Endodermal cell (in vitro differentiated cells): ENCODE measurements at regions not wholly inside any gene's neighbourhood (a gene's known extent, or its start where the extent isn't known, plus 50 kb on each side); places are given as distances from the start of the nearest gene placed in this dataset.

Source experiments
- DNase-seq: peaks from one replicate; pipeline ENCODE4 v3.0.0-alpha.2; 2017
- H3K27ac ChIP-seq: 2 replicates; pipeline ENCODE4 v1.5.1; 2013; ENCODE audit warnings: mild to moderate bottlenecking, low read depth, low read length, moderate library complexity
- H3K27me3 ChIP-seq: 2 replicates; pipeline ENCODE4 v1.6.1; 2013; ENCODE audit warnings: mild to moderate bottlenecking, low read length, moderate library complexity; ENCODE audit not compliant: insufficient read depth, control insufficient read depth, poor library complexity, severe bottlenecking
- H3K36me3 ChIP-seq: 2 replicates; pipeline ENCODE4 v1.7.0; 2013; ENCODE audit warnings: mild to moderate bottlenecking, low read length, moderate library complexity; ENCODE audit not compliant: control insufficient read depth, insufficient read depth
- H3K4me1 ChIP-seq: one replicate; pipeline ENCODE4 v1.7.0; 2013; ENCODE audit warnings: low read length; ENCODE audit not compliant: control insufficient read depth, insufficient read depth
- H3K4me3 ChIP-seq: 2 replicates; pipeline ENCODE4 v1.5.1; 2013; ENCODE audit warnings: mild to moderate bottlenecking, low read length, moderate library complexity
- H3K9ac ChIP-seq: 2 replicates; pipeline ENCODE4 v1.6.1; 2013; ENCODE audit warnings: mild to moderate bottlenecking, low read length, moderate library complexity; ENCODE audit not compliant: poor library complexity, severe bottlenecking; ENCODE audit errors: extremely low read depth
- H3K9me3 ChIP-seq: 2 replicates; pipeline ENCODE4 v1.6.1; 2013; ENCODE audit warnings: mild to moderate bottlenecking, low read length, moderate library complexity; ENCODE audit not compliant: control insufficient read depth
- H3K27ac Mint-ChIP-seq: 2 replicates; pipeline ENCODE4 v1.8.0; 2020; ENCODE audit warnings: mixed read lengths
- H3K27me3 Mint-ChIP-seq: 2 replicates; pipeline ENCODE4 v1.8.0; 2021; ENCODE audit warnings: mild to moderate bottlenecking, mixed read lengths; ENCODE audit not compliant: insufficient read depth
- H3K36me3 Mint-ChIP-seq: 2 replicates; pipeline ENCODE4 v1.8.0; 2020; ENCODE audit warnings: low read depth, mixed read lengths
- H3K4me1 Mint-ChIP-seq: 2 replicates; pipeline ENCODE4 v1.8.0; 2020; ENCODE audit warnings: mixed read lengths
- H3K4me3 Mint-ChIP-seq: 2 replicates; pipeline ENCODE4 v1.8.0; 2020; ENCODE audit warnings: mild to moderate bottlenecking, moderate library complexity, mixed read lengths
- H3K9me3 Mint-ChIP-seq: 2 replicates; pipeline ENCODE4 v1.8.0; 2020; ENCODE audit warnings: mild to moderate bottlenecking, mixed read lengths
- WGBS, 2 experiments: methylation state at CpG; one replicate each; pipeline versions ENCODE4 v1.1.5 to v1.1.7; 2013; ENCODE audit warnings: missing lambda C conversion rate in 2 of 2, mixed read lengths in 1 of 2; ENCODE audit not compliant: insufficient coverage in 1 of 2, insufficient read length in 1 of 2; 5-methylcytosine and 5-hydroxymethylcytosine counted together
- TF ChIP-seq, protein P1 (sequence below): fragments of 200-600 bp; sonication (generic); conservative IDR thresholded peaks from 2 replicates; pipeline ENCODE4 v1.5.0; 2021; ENCODE audit warnings: antibody characterized with exemption, mild to moderate bottlenecking

DNA sequence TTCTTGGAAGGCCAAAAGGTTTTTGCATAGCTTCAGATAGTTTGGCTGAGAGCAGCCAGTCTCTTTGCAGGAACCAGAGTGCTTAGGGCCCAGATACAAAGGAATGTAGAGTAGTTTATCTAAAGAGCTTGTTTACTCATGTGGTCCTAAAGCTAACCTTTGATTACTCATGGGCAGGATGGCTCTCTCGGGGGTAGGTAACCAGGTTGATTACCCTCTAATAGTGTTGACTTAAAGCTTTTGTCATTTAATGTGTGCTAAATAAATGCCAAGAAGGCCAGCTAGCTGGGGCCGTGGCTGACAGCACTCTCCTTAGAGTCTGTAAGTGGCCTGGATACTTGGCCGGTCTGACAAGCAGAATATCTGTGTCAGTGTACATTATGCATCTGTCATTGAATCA is 69.7 kb upstream of the MAGEB16 start:
- Mint-ChIP-seq H3K9me3 (peaks cover 68% of the 10 kb centered on the region), H3K4me3 (no peak overlapping the region), H3K27ac (no peak overlapping the region), H3K4me1 (no peaks in the 10 kb centered on the region), H3K27me3 (peaks cover 44% of the 10 kb centered on the region), H3K36me3 (no peaks in the 10 kb centered on the region)
- Histone ChIP-seq H3K36me3 (no peaks in the 10 kb centered on the region), H3K4me1 (no peaks in the 10 kb centered on the region), H3K9me3 (peaks cover 46% of the 10 kb centered on the region), H3K9ac (no peak overlapping the region), H3K27ac (no peak overlapping the region), H3K27me3 (no peaks in the 10 kb centered on the region), H3K4me3 (peak overlapping the region; percentile 40)
- peak; percentile 65 for DNase-seq
- WGBS, 2 experiments: 0 to 44% methylated on average over 1 to 3 of the region's 3 CpGs
- TF ChIP-seq, protein P1, sequence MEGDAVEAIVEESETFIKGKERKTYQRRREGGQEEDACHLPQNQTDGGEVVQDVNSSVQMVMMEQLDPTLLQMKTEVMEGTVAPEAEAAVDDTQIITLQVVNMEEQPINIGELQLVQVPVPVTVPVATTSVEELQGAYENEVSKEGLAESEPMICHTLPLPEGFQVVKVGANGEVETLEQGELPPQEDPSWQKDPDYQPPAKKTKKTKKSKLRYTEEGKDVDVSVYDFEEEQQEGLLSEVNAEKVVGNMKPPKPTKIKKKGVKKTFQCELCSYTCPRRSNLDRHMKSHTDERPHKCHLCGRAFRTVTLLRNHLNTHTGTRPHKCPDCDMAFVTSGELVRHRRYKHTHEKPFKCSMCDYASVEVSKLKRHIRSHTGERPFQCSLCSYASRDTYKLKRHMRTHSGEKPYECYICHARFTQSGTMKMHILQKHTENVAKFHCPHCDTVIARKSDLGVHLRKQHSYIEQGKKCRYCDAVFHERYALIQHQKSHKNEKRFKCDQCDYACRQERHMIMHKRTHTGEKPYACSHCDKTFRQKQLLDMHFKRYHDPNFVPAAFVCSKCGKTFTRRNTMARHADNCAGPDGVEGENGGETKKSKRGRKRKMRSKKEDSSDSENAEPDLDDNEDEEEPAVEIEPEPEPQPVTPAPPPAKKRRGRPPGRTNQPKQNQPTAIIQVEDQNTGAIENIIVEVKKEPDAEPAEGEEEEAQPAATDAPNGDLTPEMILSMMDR: no peak

DNA sequence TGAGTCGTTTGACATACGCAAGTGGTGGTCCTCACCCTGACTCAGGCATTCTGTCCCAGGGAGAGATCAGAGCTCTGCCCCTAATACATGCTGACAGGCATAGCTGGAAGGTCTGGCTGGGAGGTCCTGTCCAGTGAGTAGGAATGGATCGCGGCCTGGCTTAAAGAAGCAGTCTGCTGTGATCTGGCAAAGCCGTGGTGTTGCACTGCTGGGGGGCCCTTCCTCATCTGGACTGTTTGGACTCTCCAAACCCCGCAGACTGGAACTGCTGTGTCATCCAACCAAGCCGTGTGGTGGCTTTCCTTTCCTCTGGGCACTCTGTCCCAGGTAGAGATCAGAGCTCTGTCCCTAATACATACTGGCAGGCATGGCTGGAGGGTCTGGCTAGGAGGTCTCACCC is 64.3 kb upstream of the MAGEB16 start:
- H3K27me3 Mint-ChIP-seq: peaks cover 55% of the 10 kb centered on the region
- no peak overlapping the region for H3K9ac ChIP-seq
- TF ChIP-seq, protein P1: no peak
- no peak overlapping the region for H3K4me3 Mint-ChIP-seq
- no peaks in the 10 kb centered on the region for H3K36me3 ChIP-seq
- H3K27ac ChIP-seq: no peak overlapping the region
- H3K9me3 Mint-ChIP-seq: peaks cover 60% of the 10 kb centered on the region
- H3K36me3 Mint-ChIP-seq: no peaks in the 10 kb centered on the region
- DNase-seq: no peak
- no peak overlapping the region for H3K27ac Mint-ChIP-seq
- 95 to 100% methylated on average over 2 to 7 of the region's 7 CpGs for WGBS, 2 experiments
- H3K4me3 ChIP-seq: no peak overlapping the region
- H3K27me3 ChIP-seq: no peaks in the 10 kb centered on the region
- no peaks in the 10 kb centered on the region for H3K4me1 ChIP-seq
- H3K4me1 Mint-ChIP-seq: no peaks in the 10 kb centered on the region
- H3K9me3 ChIP-seq: peaks cover 22% of the 10 kb centered on the region

DNA sequence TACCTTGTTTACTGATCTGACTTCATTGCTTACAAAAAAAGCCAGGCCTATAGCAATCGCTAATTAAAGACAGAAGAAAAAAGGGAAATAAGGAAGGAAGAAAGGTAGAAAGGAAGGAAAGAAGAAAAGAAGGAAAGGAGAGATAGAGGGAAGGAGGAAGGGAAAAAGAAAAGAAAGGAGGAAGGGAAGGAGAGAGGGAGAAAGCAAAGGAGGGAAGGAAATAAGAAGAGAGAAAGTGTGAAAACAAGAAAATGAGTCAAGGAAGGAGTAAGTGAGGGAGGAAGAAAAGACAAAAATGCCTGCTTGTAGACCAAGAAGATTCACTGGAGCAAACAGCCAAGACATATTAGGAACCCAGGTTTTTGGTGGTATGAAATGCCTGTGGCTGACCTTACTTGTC is 57.0 kb upstream of the MAGEB16 start:
- Histone ChIP-seq H3K27me3 (no peaks in the 10 kb centered on the region), H3K9ac (no peak overlapping the region), H3K36me3 (no peaks in the 10 kb centered on the region), H3K4me3 (no peak overlapping the region), H3K9me3 (peaks cover 6% of the 10 kb centered on the region), H3K4me1 (no peaks in the 10 kb centered on the region), H3K27ac (no peak overlapping the region)
- Mint-ChIP-seq H3K9me3 (peaks cover 46% of the 10 kb centered on the region), H3K27me3 (peaks cover 10% of the 10 kb centered on the region), H3K4me3 (no peak overlapping the region), H3K36me3 (no peaks in the 10 kb centered on the region), H3K4me1 (no peaks in the 10 kb centered on the region), H3K27ac (no peak overlapping the region)
- WGBS, 2 experiments: 100% methylated on average over 1 of the region's 1 CpG; no CpG with 5 or more reads in 1 of the 2 experiments
- no peak for DNase-seq
- TF ChIP-seq, protein P1: no peak
